HepG2 (cell line): ENCODE measurements at regions not wholly inside any gene's neighbourhood (a gene's known extent, or its start where the extent isn't known, plus 50 kb on each side); places are given as distances from the start of the nearest gene placed in this dataset.

Experiments used
- ARNTL ChIP-seq: sonication (generic); formaldehyde crosslinking; IDR thresholded peaks from 2 replicates; pipeline ENCODE4 v1.4.0; 2020; ENCODE audit warnings: mild to moderate bottlenecking, missing genetic modification reagents
- MEIS1 ChIP-seq: sonication (generic); formaldehyde crosslinking; IDR thresholded peaks from 2 replicates; pipeline ENCODE4 v1.9.0; 2021; ENCODE audit warnings: mild to moderate bottlenecking, missing genetic modification reagents, moderate library complexity, borderline replicate concordance
- MTA1 ChIP-seq: sonication (generic); formaldehyde crosslinking; IDR thresholded peaks from 2 replicates; pipeline ENCODE4 v1.4.0; 2020; ENCODE audit warnings: missing genetic modification reagents, mild to moderate bottlenecking, borderline replicate concordance
- NFIB ChIP-seq: sonication (generic); formaldehyde crosslinking; IDR thresholded peaks from 2 replicates; pipeline ENCODE4 v1.9.0; 2021; ENCODE audit warnings: missing genetic modification reagents, mild to moderate bottlenecking, borderline replicate concordance
- SMYD3 ChIP-seq: sonication (generic); formaldehyde crosslinking; IDR thresholded peaks from 2 replicates; pipeline ENCODE4 v1.8.1; 2023; ENCODE audit warnings: mild to moderate bottlenecking, missing genetic modification reagents
- SOX6 ChIP-seq, 2 experiments: fragments of 450-650 bp in 1 of 2; sonication (generic) in 1 of 2; formaldehyde crosslinking in 1 of 2; IDR thresholded peaks; 2 replicates each; pipeline versions ENCODE4 v1.4.0 to v1.6.1; 2017 to 2020; ENCODE audit warnings: antibody characterized with exemption in 1 of 2, mild to moderate bottlenecking in 1 of 2, missing genetic modification reagents in 1 of 2
- SP5 ChIP-seq: IDR thresholded peaks from 2 replicates; pipeline ENCODE4 v1.6.1; 2016; ENCODE audit warnings: low read depth, borderline replicate concordance
- ZBTB25 ChIP-seq: IDR thresholded peaks from 2 replicates; pipeline ENCODE4 v1.6.1; 2018; ENCODE audit warnings: missing genetic modification reagents
- ZNF350 ChIP-seq: sonication (generic); formaldehyde crosslinking; IDR thresholded peaks from 2 replicates; pipeline ENCODE4 v1.4.0; 2020; ENCODE audit warnings: mild to moderate bottlenecking, low read depth, missing genetic modification reagents, borderline replicate concordance
- ZNF777 ChIP-seq: sonication (generic); formaldehyde crosslinking; IDR thresholded peaks from 2 replicates; pipeline ENCODE4 v1.4.0; 2020; ENCODE audit warnings: missing genetic modification reagents
- ZNF784 ChIP-seq: sonication (generic); formaldehyde crosslinking; IDR thresholded peaks from 2 replicates; pipeline ENCODE4 v1.5.1; 2020; ENCODE audit warnings: missing genetic modification reagents, mild to moderate bottlenecking, borderline replicate concordance
- ZSCAN21 ChIP-seq: sonication (generic); formaldehyde crosslinking; IDR thresholded peaks from 2 replicates; pipeline ENCODE4 v1.8.0; 2022; ENCODE audit warnings: mild to moderate bottlenecking, missing genetic modification reagents, moderate library complexity, borderline replicate concordance
- TF ChIP-seq, protein P1 (sequence below): sonication (generic); formaldehyde crosslinking; IDR thresholded peaks from 2 replicates; pipeline ENCODE4 v1.4.0; 2020; ENCODE audit warnings: missing genetic modification reagents; ENCODE audit errors: not compliant biosample characterization
- TF ChIP-seq, protein P2 (sequence below): sonication (generic); formaldehyde crosslinking; IDR thresholded peaks from 2 replicates; pipeline ENCODE4 v1.4.0; 2020; ENCODE audit warnings: missing genetic modification reagents
- TF ChIP-seq, protein P3 (sequence below): sonication (generic); formaldehyde crosslinking; IDR thresholded peaks from 2 replicates; pipeline ENCODE4 v1.8.1; 2022; ENCODE audit warnings: mild to moderate bottlenecking, missing genetic modification reagents
- TF ChIP-seq, protein P4 (sequence below): sonication (generic); formaldehyde crosslinking; IDR thresholded peaks from 2 replicates; pipeline ENCODE4 v1.4.0; 2020; ENCODE audit warnings: missing genetic modification reagents
- TF ChIP-seq, protein P5 (sequence below): sonication (generic); formaldehyde crosslinking; IDR thresholded peaks from 2 replicates; pipeline ENCODE4 v1.8.0; 2022; ENCODE audit warnings: missing genetic modification reagents, mild to moderate bottlenecking, moderate library complexity, borderline replicate concordance

- TF ChIP-seq ARNTL (CRISPR knock-in tag) (no peak), NFIB (CRISPR knock-in tag) (peak; percentile 77), SMYD3 (no peak), ZBTB25 (CRISPR knock-in tag) (no peak), ZSCAN21 (CRISPR knock-in tag) (0 out of 2 replicates have a peak, but pooled peaks have one; percentile 80), MTA1 (CRISPR knock-in tag) (peak; percentile 85; the same call in 1 of the 2 replicates), ZNF784 (CRISPR knock-in tag) (0 out of 2 replicates have a peak, but pooled peaks have one; percentile 27), SOX6 (IDR thresholded peaks at IDR 0.05) (no peak), SOX6 (CRISPR knock-in tag; IDR thresholded peaks at IDR 0.05) (peak; percentile 48), MEIS1 (CRISPR knock-in tag) (peak; percentile 72; the same call in 1 of the 2 replicates), SP5 (CRISPR knock-in tag) (peak; percentile 21; the same call in 1 of the 2 replicates), ZNF350 (CRISPR knock-in tag) (peak; percentile 45; the same call in 1 of the 2 replicates), ZNF777 (CRISPR knock-in tag) (no peak)
- TF ChIP-seq, protein P1, sequence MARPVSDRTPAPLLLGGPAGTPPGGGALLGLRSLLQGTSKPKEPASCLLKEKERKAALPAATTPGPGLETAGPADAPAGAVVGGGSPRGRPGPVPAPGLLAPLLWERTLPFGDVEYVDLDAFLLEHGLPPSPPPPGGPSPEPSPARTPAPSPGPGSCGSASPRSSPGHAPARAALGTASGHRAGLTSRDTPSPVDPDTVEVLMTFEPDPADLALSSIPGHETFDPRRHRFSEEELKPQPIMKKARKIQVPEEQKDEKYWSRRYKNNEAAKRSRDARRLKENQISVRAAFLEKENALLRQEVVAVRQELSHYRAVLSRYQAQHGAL (CRISPR knock-in tag) = no peak
- TF ChIP-seq, protein P2, sequence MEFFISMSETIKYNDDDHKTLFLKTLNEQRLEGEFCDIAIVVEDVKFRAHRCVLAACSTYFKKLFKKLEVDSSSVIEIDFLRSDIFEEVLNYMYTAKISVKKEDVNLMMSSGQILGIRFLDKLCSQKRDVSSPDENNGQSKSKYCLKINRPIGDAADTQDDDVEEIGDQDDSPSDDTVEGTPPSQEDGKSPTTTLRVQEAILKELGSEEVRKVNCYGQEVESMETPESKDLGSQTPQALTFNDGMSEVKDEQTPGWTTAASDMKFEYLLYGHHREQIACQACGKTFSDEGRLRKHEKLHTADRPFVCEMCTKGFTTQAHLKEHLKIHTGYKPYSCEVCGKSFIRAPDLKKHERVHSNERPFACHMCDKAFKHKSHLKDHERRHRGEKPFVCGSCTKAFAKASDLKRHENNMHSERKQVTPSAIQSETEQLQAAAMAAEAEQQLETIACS (CRISPR knock-in tag) = no peak
- TF ChIP-seq, protein P3, sequence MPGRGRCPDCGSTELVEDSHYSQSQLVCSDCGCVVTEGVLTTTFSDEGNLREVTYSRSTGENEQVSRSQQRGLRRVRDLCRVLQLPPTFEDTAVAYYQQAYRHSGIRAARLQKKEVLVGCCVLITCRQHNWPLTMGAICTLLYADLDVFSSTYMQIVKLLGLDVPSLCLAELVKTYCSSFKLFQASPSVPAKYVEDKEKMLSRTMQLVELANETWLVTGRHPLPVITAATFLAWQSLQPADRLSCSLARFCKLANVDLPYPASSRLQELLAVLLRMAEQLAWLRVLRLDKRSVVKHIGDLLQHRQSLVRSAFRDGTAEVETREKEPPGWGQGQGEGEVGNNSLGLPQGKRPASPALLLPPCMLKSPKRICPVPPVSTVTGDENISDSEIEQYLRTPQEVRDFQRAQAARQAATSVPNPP (CRISPR knock-in tag) = no peak; the same call in 1 of the 2 replicates
- TF ChIP-seq, protein P4, sequence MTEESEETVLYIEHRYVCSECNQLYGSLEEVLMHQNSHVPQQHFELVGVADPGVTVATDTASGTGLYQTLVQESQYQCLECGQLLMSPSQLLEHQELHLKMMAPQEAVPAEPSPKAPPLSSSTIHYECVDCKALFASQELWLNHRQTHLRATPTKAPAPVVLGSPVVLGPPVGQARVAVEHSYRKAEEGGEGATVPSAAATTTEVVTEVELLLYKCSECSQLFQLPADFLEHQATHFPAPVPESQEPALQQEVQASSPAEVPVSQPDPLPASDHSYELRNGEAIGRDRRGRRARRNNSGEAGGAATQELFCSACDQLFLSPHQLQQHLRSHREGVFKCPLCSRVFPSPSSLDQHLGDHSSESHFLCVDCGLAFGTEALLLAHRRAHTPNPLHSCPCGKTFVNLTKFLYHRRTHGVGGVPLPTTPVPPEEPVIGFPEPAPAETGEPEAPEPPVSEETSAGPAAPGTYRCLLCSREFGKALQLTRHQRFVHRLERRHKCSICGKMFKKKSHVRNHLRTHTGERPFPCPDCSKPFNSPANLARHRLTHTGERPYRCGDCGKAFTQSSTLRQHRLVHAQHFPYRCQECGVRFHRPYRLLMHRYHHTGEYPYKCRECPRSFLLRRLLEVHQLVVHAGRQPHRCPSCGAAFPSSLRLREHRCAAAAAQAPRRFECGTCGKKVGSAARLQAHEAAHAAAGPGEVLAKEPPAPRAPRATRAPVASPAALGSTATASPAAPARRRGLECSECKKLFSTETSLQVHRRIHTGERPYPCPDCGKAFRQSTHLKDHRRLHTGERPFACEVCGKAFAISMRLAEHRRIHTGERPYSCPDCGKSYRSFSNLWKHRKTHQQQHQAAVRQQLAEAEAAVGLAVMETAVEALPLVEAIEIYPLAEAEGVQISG = peak; percentile 25; the same call in 1 of the 2 replicates
- TF ChIP-seq, protein P5, sequence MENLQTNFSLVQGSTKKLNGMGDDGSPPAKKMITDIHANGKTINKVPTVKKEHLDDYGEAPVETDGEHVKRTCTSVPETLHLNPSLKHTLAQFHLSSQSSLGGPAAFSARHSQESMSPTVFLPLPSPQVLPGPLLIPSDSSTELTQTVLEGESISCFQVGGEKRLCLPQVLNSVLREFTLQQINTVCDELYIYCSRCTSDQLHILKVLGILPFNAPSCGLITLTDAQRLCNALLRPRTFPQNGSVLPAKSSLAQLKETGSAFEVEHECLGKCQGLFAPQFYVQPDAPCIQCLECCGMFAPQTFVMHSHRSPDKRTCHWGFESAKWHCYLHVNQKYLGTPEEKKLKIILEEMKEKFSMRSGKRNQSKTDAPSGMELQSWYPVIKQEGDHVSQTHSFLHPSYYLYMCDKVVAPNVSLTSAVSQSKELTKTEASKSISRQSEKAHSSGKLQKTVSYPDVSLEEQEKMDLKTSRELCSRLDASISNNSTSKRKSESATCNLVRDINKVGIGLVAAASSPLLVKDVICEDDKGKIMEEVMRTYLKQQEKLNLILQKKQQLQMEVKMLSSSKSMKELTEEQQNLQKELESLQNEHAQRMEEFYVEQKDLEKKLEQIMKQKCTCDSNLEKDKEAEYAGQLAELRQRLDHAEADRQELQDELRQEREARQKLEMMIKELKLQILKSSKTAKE (CRISPR knock-in tag) = 0 out of 2 replicates have a peak, but pooled peaks have one; percentile 47
Measured at GRCh38 chr2:43127208-43127940, 99.0 kb downstream of the ZFP36L2 start (continued).
